ENCODE measurements at regions not wholly inside any gene's neighbourhood (a gene's known extent, or its start where the extent isn't known, plus 50 kb on each side); places are given as distances from the start of the nearest gene placed in this dataset.

GRCh38 chr6:165988302-165988756 lies 179.3 kb downstream of the TBXT start:
- DNase-seq (ENCODE audit: low spot score) (no peak), ATAC-seq (ENCODE audit: low FRiP score) (peak; percentile 2)

DNA sequence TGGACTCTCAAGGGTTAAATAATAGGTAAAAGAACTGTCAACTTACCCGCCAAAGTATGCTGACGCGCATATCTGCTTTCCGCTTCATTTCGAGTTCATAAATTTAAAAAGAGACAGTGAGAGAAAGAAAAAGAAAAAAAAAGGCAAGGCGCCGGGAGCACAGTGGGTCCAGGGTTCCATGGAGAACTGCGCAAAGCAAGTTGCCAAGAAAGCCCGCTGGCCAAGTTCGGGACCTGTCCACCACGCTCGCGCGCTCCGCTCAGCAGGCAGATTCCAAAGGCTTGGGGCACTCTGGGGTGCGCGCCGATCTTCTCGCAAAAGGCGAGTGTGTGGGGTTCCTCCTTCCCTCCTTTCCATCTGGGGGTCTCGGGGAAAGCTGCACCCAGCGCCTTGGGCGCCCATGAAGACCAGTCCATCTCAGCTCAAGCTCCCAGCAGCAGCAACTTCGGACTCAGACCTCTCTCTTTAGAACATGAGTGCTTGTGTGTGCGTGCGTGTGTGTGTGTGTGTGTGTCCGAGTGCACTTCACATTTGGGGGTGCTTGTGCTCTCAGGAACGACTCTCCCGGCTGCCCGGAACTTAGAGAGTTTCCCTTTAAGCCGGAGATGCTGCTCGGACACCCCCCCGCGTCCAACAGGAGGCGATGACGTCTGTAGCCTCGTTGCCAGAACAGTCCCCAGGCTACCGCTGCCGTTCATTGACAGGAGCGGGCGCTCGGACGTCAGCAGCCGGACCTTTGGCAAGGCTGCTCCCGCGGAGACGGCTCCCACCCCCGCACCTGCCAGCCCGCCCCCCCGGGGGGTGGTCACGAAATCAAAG lies 180.0 kb downstream of the TBXT start:
- DNase-seq (ENCODE audit: low spot score) = peak; percentile 54
- ATAC-seq (ENCODE audit: low FRiP score) = peak; percentile 86
- no peak for TF ChIP-seq CTCF (IDR thresholded peaks at IDR 0.05)

More at GRCh38 chr6:165988302-165988756, 179.3 kb downstream of the TBXT start:
- TF ChIP-seq CTCF (IDR thresholded peaks at IDR 0.05) = no peak

- DNase-seq (ENCODE audit: low spot score) = no peak
- no peak for TF ChIP-seq CTCF (IDR thresholded peaks at IDR 0.05)
- no peak for ATAC-seq (ENCODE audit: low FRiP score)
These were observed 180.7 kb downstream of the TBXT start for GRCh38 chr6:165986914-165987482.

- ATAC-seq (ENCODE audit: low FRiP score) (no peak), DNase-seq (ENCODE audit: low spot score) (no peak)
- TF ChIP-seq CTCF (IDR thresholded peaks at IDR 0.05) = no peak
These were observed 181.2 kb downstream of the TBXT start for GRCh38 chr6:165986311-165986913.

DNA sequence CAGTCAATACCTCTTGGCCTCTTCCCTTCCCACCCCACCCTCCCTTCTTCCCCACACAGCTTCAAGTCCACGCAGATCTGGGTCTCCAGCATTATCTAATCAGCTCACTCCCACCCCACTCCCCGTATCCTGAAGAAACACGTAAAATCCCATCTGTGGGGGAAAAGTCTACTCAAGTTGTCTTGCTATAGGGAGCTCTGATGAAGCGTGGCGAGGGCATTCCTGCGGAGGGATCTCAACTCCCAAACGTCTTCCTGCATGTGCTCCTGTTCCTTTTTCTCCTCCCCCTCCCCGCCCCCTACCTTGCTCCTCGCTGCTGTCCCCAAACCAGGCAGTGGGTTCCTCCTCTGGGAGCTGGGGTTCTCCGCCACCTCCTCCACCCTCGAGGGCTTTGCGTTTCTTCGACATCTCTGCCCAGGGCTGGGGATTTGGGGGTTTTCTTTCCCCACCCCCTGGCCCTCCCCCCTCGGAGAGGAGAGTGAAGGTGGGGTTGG lies 181.8 kb downstream of the TBXT start:
- ATAC-seq (ENCODE audit: low FRiP score) = no peak
- no peak for TF ChIP-seq CTCF (IDR thresholded peaks at IDR 0.05)
- no peak for DNase-seq (ENCODE audit: low spot score)

- no peak for TF ChIP-seq CTCF (IDR thresholded peaks at IDR 0.05)
- DNase-seq (ENCODE audit: low spot score) (no peak), ATAC-seq (ENCODE audit: low FRiP score) (no peak)
These were observed 182.3 kb downstream of the TBXT start for GRCh38 chr6:165985281-165985805.

Data from omental fat pad (tissue), 3 donors.